H1 (cell line): ENCODE measurements at regions not wholly inside any gene's neighbourhood (a gene's known extent, or its start where the extent isn't known, plus 50 kb on each side); places are given as distances from the start of the nearest gene placed in this dataset.

ENCODE experiments used
- SAP30 ChIP-seq: fragments of 300-600 bp; sonication (generic); IDR thresholded peaks from 2 replicates; pipeline ENCODE4 v1.7.1; 2012; ENCODE audit warnings: low read length, moderate library complexity, mild to moderate bottlenecking, inconsistent platforms; ENCODE audit not compliant: insufficient read depth, insufficient replicate concordance
- SIX5 ChIP-seq: IDR thresholded peaks from 2 replicates; pipeline ENCODE4 v1.6.1; 2011; ENCODE audit warnings: mild to moderate bottlenecking, low read depth, low read length
- SP1 ChIP-seq: IDR thresholded peaks from 2 replicates; pipeline ENCODE4 v1.6.1; 2011; ENCODE audit warnings: low read depth, low read length

- TF ChIP-seq SIX5 (no peak), SAP30 (no peak), SP1 (no peak)
These were observed 169.3 kb upstream of the FBXO11 start (continued) for GRCh38 chr2:48075631-48076030.
